Activated T-helper 2 cell treated with anti-CD3 and anti-CD28 coated beads, Interferon-gamma antibody, Interleukin-2, Interleukin-4, amounts not matched to agents 10 μg/mL and 5 μg/mL and 100 μg/mL, durations not matched to agents 14 hours and 24 hours and 36 hours (primary cell): ENCODE measurements at regions not wholly inside any gene's neighbourhood (a gene's known extent, or its start where the extent isn't known, plus 50 kb on each side); places are given as distances from the start of the nearest gene placed in this dataset.

Source experiments
- DNase-seq: peaks from one replicate; pipeline ENCODE4 v3.0.0; 2021; ENCODE audit warnings: low spot score
- H3K27ac Mint-ChIP-seq: one replicate; pipeline ENCODE4 v1.8.0; 2021; ENCODE audit warnings: mixed read lengths
- H3K27me3 Mint-ChIP-seq: one replicate; pipeline ENCODE4 v1.8.0; 2021; ENCODE audit warnings: low read depth, mixed read lengths
- H3K36me3 Mint-ChIP-seq: one replicate; pipeline ENCODE4 v1.8.0; 2021; ENCODE audit warnings: low read depth, mixed read lengths
- H3K4me1 Mint-ChIP-seq: one replicate; pipeline ENCODE4 v1.8.0; 2021; ENCODE audit warnings: low read depth, mixed read lengths
- H3K4me3 Mint-ChIP-seq: one replicate; pipeline ENCODE4 v1.8.0; 2021; ENCODE audit warnings: low read depth, mild to moderate bottlenecking, moderate library complexity, mixed read lengths
- H3K9me3 Mint-ChIP-seq: one replicate; pipeline ENCODE4 v1.8.0; 2021; ENCODE audit warnings: mixed read lengths
- intact Hi-C: fragments of 100-400 bp; cut with micrococcal nuclease; formaldehyde crosslinking; loops from one replicate; pipeline ENCODE4 v1.15.1; 2023

GRCh38 chr3:163347944-163348343, 1730.4 kb downstream of the SI start:
- intact Hi-C loops, result no loop called here
- no peak overlapping the region for H3K27ac Mint-ChIP-seq
- no peaks in the 10 kb centered on the region for H3K36me3 Mint-ChIP-seq

GRCh38 chr3:163335429-163335828, 1742.9 kb downstream of the SI start:
- no peaks in the 10 kb centered on the region for H3K4me1 Mint-ChIP-seq
- H3K9me3 Mint-ChIP-seq, result peaks cover 24% of the 10 kb centered on the region
- no peak for DNase-seq
- H3K4me3 Mint-ChIP-seq, result no peak overlapping the region
- intact Hi-C loops, result no loop called here
- no peaks in the 10 kb centered on the region for H3K27me3 Mint-ChIP-seq
- H3K27ac Mint-ChIP-seq, result no peak overlapping the region
- H3K36me3 Mint-ChIP-seq, result no peaks in the 10 kb centered on the region

More at GRCh38 chr3:163347944-163348343, 1730.4 kb downstream of the SI start:
- Mint-ChIP-seq H3K9me3 (peaks cover 19% of the 10 kb centered on the region), H3K27me3 (no peaks in the 10 kb centered on the region), H3K4me1 (no peaks in the 10 kb centered on the region), H3K4me3 (no peak overlapping the region)
- no peak for DNase-seq

- intact Hi-C loops, result no loop called here
- no peak overlapping the region for H3K27ac Mint-ChIP-seq
Observed at GRCh38 chr3:163328680-163329079, 1749.6 kb downstream of the SI start.

GRCh38 chr3:163327086-163327485, 1751.2 kb downstream of the SI start:
- H3K4me3 Mint-ChIP-seq, result no peak overlapping the region
- intact Hi-C loops, result no loop called here
- no peak overlapping the region for H3K27ac Mint-ChIP-seq
- no peaks in the 10 kb centered on the region for H3K36me3 Mint-ChIP-seq
- H3K4me1 Mint-ChIP-seq, result no peaks in the 10 kb centered on the region
- peaks cover 21% of the 10 kb centered on the region for H3K9me3 Mint-ChIP-seq
- H3K27me3 Mint-ChIP-seq, result no peaks in the 10 kb centered on the region
- no peak for DNase-seq

More at GRCh38 chr3:163328680-163329079, 1749.6 kb downstream of the SI start:
- Mint-ChIP-seq H3K27me3 (no peaks in the 10 kb centered on the region), H3K9me3 (peaks cover 22% of the 10 kb centered on the region), H3K4me1 (no peaks in the 10 kb centered on the region), H3K4me3 (no peak overlapping the region), H3K36me3 (no peaks in the 10 kb centered on the region)
- no peak for DNase-seq

GRCh38 chr3:163315786-163316185, 1762.5 kb downstream of the SI start:
- no peak overlapping the region for H3K4me3 Mint-ChIP-seq
- H3K36me3 Mint-ChIP-seq, result no peaks in the 10 kb centered on the region
- intact Hi-C loops, result no loop called here
- peaks cover 33% of the 10 kb centered on the region for H3K9me3 Mint-ChIP-seq
- H3K27me3 Mint-ChIP-seq, result no peaks in the 10 kb centered on the region
- H3K4me1 Mint-ChIP-seq, result no peaks in the 10 kb centered on the region
- no peak for DNase-seq
- H3K27ac Mint-ChIP-seq, result no peak overlapping the region

- no peak for DNase-seq
- no peaks in the 10 kb centered on the region for H3K4me1 Mint-ChIP-seq
- H3K27me3 Mint-ChIP-seq, result no peaks in the 10 kb centered on the region
- peaks cover 45% of the 10 kb centered on the region for H3K9me3 Mint-ChIP-seq
- H3K36me3 Mint-ChIP-seq, result no peaks in the 10 kb centered on the region
- H3K27ac Mint-ChIP-seq, result no peak overlapping the region
- no peak overlapping the region for H3K4me3 Mint-ChIP-seq
- intact Hi-C loops, result no loop called here
Observed at GRCh38 chr3:163306405-163306804, 1771.9 kb downstream of the SI start.

- H3K4me1 Mint-ChIP-seq, result no peaks in the 10 kb centered on the region
- H3K4me3 Mint-ChIP-seq, result no peak overlapping the region
- H3K9me3 Mint-ChIP-seq, result peaks cover 4% of the 10 kb centered on the region
- H3K27me3 Mint-ChIP-seq, result no peaks in the 10 kb centered on the region
- no peak overlapping the region for H3K27ac Mint-ChIP-seq
- intact Hi-C loops, result no loop called here
- no peak for DNase-seq
- no peaks in the 10 kb centered on the region for H3K36me3 Mint-ChIP-seq
Observed at GRCh38 chr3:163273694-163274093, 1777.1 kb downstream of the OTOL1 start.

GRCh38 chr3:163266731-163267130, 1770.1 kb downstream of the OTOL1 start:
- H3K36me3 Mint-ChIP-seq, result no peaks in the 10 kb centered on the region
- DNase-seq, result no peak
- no peaks in the 10 kb centered on the region for H3K4me1 Mint-ChIP-seq
- no peak overlapping the region for H3K4me3 Mint-ChIP-seq
- no peaks in the 10 kb centered on the region for H3K27me3 Mint-ChIP-seq
- H3K9me3 Mint-ChIP-seq, result peaks cover 30% of the 10 kb centered on the region
- intact Hi-C loops, result no loop called here
- H3K27ac Mint-ChIP-seq, result no peak overlapping the region

GRCh38 chr3:163261618-163262017, 1765.0 kb downstream of the OTOL1 start:
- H3K4me1 Mint-ChIP-seq, result no peaks in the 10 kb centered on the region
- H3K9me3 Mint-ChIP-seq, result peaks cover 24% of the 10 kb centered on the region
- intact Hi-C loops, result no loop called here
- no peak overlapping the region for H3K4me3 Mint-ChIP-seq
- no peak overlapping the region for H3K27ac Mint-ChIP-seq
- no peaks in the 10 kb centered on the region for H3K36me3 Mint-ChIP-seq
- no peak for DNase-seq
- no peaks in the 10 kb centered on the region for H3K27me3 Mint-ChIP-seq

GRCh38 chr3:163261056-163261455, 1764.4 kb downstream of the OTOL1 start:
- no peaks in the 10 kb centered on the region for H3K4me1 Mint-ChIP-seq
- H3K4me3 Mint-ChIP-seq, result no peak overlapping the region

GRCh38 chr3:163218336-163218735, 1721.7 kb downstream of the OTOL1 start:
- intact Hi-C loops, result no loop called here
- Mint-ChIP-seq H3K9me3 (peaks cover 30% of the 10 kb centered on the region), H3K27me3 (no peaks in the 10 kb centered on the region), H3K4me1 (no peaks in the 10 kb centered on the region), H3K4me3 (no peak overlapping the region), H3K36me3 (no peaks in the 10 kb centered on the region), H3K27ac (no peak overlapping the region)
- DNase-seq, result no peak

More at GRCh38 chr3:163261056-163261455, 1764.4 kb downstream of the OTOL1 start:
- no peaks in the 10 kb centered on the region for H3K27me3 Mint-ChIP-seq
- DNase-seq, result no peak
- H3K9me3 Mint-ChIP-seq, result peaks cover 24% of the 10 kb centered on the region
- intact Hi-C loops, result no loop called here
- H3K27ac Mint-ChIP-seq, result no peak overlapping the region
- H3K36me3 Mint-ChIP-seq, result no peaks in the 10 kb centered on the region

- Mint-ChIP-seq H3K9me3 (peaks cover 19% of the 10 kb centered on the region), H3K27ac (no peak overlapping the region), H3K4me1 (no peaks in the 10 kb centered on the region), H3K27me3 (no peaks in the 10 kb centered on the region), H3K4me3 (no peak overlapping the region), H3K36me3 (no peaks in the 10 kb centered on the region)
- DNase-seq, result no peak
- intact Hi-C loops, result no loop called here
Observed at GRCh38 chr3:163213838-163214237, 1717.2 kb downstream of the OTOL1 start.

GRCh38 chr3:163196815-163197374, 1700.3 kb downstream of the OTOL1 start:
- H3K4me3 Mint-ChIP-seq, result no peak overlapping the region
- intact Hi-C loops, result no loop called here
- no peaks in the 10 kb centered on the region for H3K36me3 Mint-ChIP-seq
- H3K9me3 Mint-ChIP-seq, result peaks cover 14% of the 10 kb centered on the region
- H3K4me1 Mint-ChIP-seq, result no peaks in the 10 kb centered on the region
- H3K27ac Mint-ChIP-seq, result no peak overlapping the region
- no peak for DNase-seq
- H3K27me3 Mint-ChIP-seq, result no peaks in the 10 kb centered on the region

GRCh38 chr3:163196245-163196644, 1699.6 kb downstream of the OTOL1 start:
- Mint-ChIP-seq H3K27me3 (no peaks in the 10 kb centered on the region), H3K4me3 (no peak overlapping the region), H3K27ac (no peak overlapping the region), H3K4me1 (no peaks in the 10 kb centered on the region), H3K9me3 (peaks cover 14% of the 10 kb centered on the region), H3K36me3 (no peaks in the 10 kb centered on the region)
- intact Hi-C loops, result no loop called here
- no peak for DNase-seq
